ENCODE measurements at regions not wholly inside any gene's neighbourhood (a gene's known extent, or its start where the extent isn't known, plus 50 kb on each side); places are given as distances from the start of the nearest gene placed in this dataset.

DNA sequence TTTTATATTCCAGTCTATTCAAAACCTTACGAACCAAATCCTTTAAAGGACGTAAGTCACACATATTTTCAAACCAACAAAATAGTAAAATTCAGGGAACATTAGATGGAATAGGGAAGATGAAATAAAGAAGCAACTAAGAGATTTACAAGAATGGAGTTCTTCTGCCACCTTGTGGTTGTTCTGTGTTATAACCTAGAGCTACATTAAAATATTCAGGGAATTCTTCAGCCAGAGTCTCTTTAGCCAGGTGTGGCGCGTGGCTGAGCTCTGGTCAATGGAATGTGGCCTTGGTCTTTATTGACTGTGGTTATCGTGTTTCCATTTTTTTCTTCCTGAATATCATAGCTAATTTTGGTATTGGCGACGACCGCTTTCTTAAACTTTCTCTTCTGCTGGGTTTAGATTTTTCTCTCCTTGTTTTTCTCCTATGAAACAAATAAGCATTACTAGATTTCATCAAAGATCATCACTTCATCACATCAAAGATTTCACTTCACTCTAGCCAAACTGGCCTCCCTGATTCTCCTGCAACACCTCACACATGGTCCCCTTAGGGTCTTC is 221.3 kb downstream of the MRPL39 start:
- TF ChIP-seq CTCF (IDR thresholded peaks at IDR 0.05; ENCODE audit: low read depth, low read length, missing input control), result peak; percentile 85
- TF ChIP-seq, protein P1, sequence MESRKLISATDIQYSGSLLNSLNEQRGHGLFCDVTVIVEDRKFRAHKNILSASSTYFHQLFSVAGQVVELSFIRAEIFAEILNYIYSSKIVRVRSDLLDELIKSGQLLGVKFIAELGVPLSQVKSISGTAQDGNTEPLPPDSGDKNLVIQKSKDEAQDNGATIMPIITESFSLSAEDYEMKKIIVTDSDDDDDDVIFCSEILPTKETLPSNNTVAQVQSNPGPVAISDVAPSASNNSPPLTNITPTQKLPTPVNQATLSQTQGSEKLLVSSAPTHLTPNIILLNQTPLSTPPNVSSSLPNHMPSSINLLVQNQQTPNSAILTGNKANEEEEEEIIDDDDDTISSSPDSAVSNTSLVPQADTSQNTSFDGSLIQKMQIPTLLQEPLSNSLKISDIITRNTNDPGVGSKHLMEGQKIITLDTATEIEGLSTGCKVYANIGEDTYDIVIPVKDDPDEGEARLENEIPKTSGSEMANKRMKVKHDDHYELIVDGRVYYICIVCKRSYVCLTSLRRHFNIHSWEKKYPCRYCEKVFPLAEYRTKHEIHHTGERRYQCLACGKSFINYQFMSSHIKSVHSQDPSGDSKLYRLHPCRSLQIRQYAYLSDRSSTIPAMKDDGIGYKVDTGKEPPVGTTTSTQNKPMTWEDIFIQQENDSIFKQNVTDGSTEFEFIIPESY (IDR thresholded peaks at IDR 0.05), result no peak
- no peak for TF ChIP-seq NR2F2 (IDR thresholded peaks at IDR 0.05)
- TF ChIP-seq, protein P2, sequence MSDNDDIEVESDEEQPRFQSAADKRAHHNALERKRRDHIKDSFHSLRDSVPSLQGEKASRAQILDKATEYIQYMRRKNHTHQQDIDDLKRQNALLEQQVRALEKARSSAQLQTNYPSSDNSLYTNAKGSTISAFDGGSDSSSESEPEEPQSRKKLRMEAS (IDR thresholded peaks at IDR 0.05), result no peak
- TF ChIP-seq, protein P3, sequence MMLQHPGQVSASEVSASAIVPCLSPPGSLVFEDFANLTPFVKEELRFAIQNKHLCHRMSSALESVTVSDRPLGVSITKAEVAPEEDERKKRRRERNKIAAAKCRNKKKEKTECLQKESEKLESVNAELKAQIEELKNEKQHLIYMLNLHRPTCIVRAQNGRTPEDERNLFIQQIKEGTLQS (IDR thresholded peaks at IDR 0.05), result no peak
- TF ChIP-seq RAD21 (IDR thresholded peaks at IDR 0.05), result peak; percentile 87 to 89
- TF ChIP-seq FOXA1 (IDR thresholded peaks at IDR 0.05), result no peak
- no peak for TF ChIP-seq YY1 (IDR thresholded peaks at IDR 0.05)
- TF ChIP-seq, protein P4, sequence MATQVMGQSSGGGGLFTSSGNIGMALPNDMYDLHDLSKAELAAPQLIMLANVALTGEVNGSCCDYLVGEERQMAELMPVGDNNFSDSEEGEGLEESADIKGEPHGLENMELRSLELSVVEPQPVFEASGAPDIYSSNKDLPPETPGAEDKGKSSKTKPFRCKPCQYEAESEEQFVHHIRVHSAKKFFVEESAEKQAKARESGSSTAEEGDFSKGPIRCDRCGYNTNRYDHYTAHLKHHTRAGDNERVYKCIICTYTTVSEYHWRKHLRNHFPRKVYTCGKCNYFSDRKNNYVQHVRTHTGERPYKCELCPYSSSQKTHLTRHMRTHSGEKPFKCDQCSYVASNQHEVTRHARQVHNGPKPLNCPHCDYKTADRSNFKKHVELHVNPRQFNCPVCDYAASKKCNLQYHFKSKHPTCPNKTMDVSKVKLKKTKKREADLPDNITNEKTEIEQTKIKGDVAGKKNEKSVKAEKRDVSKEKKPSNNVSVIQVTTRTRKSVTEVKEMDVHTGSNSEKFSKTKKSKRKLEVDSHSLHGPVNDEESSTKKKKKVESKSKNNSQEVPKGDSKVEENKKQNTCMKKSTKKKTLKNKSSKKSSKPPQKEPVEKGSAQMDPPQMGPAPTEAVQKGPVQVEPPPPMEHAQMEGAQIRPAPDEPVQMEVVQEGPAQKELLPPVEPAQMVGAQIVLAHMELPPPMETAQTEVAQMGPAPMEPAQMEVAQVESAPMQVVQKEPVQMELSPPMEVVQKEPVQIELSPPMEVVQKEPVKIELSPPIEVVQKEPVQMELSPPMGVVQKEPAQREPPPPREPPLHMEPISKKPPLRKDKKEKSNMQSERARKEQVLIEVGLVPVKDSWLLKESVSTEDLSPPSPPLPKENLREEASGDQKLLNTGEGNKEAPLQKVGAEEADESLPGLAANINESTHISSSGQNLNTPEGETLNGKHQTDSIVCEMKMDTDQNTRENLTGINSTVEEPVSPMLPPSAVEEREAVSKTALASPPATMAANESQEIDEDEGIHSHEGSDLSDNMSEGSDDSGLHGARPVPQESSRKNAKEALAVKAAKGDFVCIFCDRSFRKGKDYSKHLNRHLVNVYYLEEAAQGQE (IDR thresholded peaks at IDR 0.05), result no peak
- TF ChIP-seq EGR1 (IDR thresholded peaks at IDR 0.05; ENCODE audit: low read depth in 2 of 2), result no peak
- TF ChIP-seq JUND (IDR thresholded peaks at IDR 0.05), result no peak
- TF ChIP-seq GABPA (IDR thresholded peaks at IDR 0.05 in 1 of 2, conservative IDR thresholded peaks at IDR 0.05 in 1 of 2), result no peak
